GM18907 (cell line): ENCODE measurements at regions not wholly inside any gene's neighbourhood (a gene's known extent, or its start where the extent isn't known, plus 50 kb on each side); places are given as distances from the start of the nearest gene placed in this dataset.

Source experiments
- ATAC-seq: cut with Tn5 transposase; IDR thresholded peaks from one replicate; pipeline ENCODE4 v1.9.1; 2021; ENCODE audit warnings: mild to moderate bottlenecking, moderate library complexity; ENCODE audit not compliant: unreplicated experiment

- ATAC-seq = no peak
These were observed 847.3 kb downstream of the JRKL start for GRCh38 chr11:97237151-97237550.

- no peak for ATAC-seq
These were observed 857.8 kb downstream of the JRKL start for GRCh38 chr11:97247601-97248000.

- no peak for ATAC-seq
These were observed 865.0 kb downstream of the JRKL start for GRCh38 chr11:97254790-97255189.

- no peak for ATAC-seq
These were observed 869.6 kb downstream of the JRKL start for GRCh38 chr11:97259434-97259833.

- ATAC-seq = no peak
These were observed 870.1 kb downstream of the JRKL start for GRCh38 chr11:97259884-97260283.

GRCh38 chr11:97263183-97263858 lies 873.5 kb downstream of the JRKL start:
- no peak for ATAC-seq

- ATAC-seq = no peak
These were observed 879.7 kb downstream of the JRKL start for GRCh38 chr11:97269527-97269926.

- no peak for ATAC-seq
These were observed 889.5 kb downstream of the JRKL start for GRCh38 chr11:97279341-97279740.

- no peak for ATAC-seq
These were observed 890.5 kb downstream of the JRKL start for GRCh38 chr11:97280347-97280746.

GRCh38 chr11:97289823-97290222 lies 900.0 kb downstream of the JRKL start:
- ATAC-seq = no peak

- no peak for ATAC-seq
These were observed 900.7 kb downstream of the JRKL start for GRCh38 chr11:97290464-97291041.

- no peak for ATAC-seq
These were observed 906.5 kb downstream of the JRKL start for GRCh38 chr11:97296301-97296700.

GRCh38 chr11:97309291-97309690 lies 919.5 kb downstream of the JRKL start:
- no peak for ATAC-seq

GRCh38 chr11:97325693-97326092 lies 935.9 kb downstream of the JRKL start:
- no peak for ATAC-seq

GRCh38 chr11:97332271-97332670 lies 942.5 kb downstream of the JRKL start:
- no peak for ATAC-seq

GRCh38 chr11:97336064-97336463 lies 946.3 kb downstream of the JRKL start:
- ATAC-seq = no peak

- no peak for ATAC-seq
These were observed 955.2 kb downstream of the JRKL start for GRCh38 chr11:97345032-97345431.

- no peak for ATAC-seq
These were observed 959.4 kb downstream of the JRKL start for GRCh38 chr11:97349201-97349600.

GRCh38 chr11:97351939-97352338 lies 962.1 kb downstream of the JRKL start:
- no peak for ATAC-seq

GRCh38 chr11:97354026-97354425 lies 964.2 kb downstream of the JRKL start:
- ATAC-seq = no peak

GRCh38 chr11:97354576-97354975 lies 964.8 kb downstream of the JRKL start:
- ATAC-seq = no peak

- no peak for ATAC-seq
These were observed 965.4 kb downstream of the JRKL start for GRCh38 chr11:97355230-97355629.

- no peak for ATAC-seq
These were observed 966.3 kb downstream of the JRKL start for GRCh38 chr11:97356144-97356543.
